H9 (cell line): ENCODE measurements at regions not wholly inside any gene's neighbourhood (a gene's known extent, or its start where the extent isn't known, plus 50 kb on each side); places are given as distances from the start of the nearest gene placed in this dataset.

Experiments used
- DNase-seq: peaks from one replicate; pipeline ENCODE4 v3.0.0-alpha.2; 2017
- H2AFZ ChIP-seq: one replicate; pipeline ENCODE4 v1.6.1; 2013; ENCODE audit warnings: mild to moderate bottlenecking, low read length, control low read depth, moderate library complexity
- H2AK5ac ChIP-seq: 2 replicates; pipeline ENCODE4 v1.6.1; 2013; ENCODE audit warnings: low read length, control low read depth, mixed read lengths; ENCODE audit not compliant: insufficient read length
- H2BK120ac ChIP-seq: one replicate; pipeline ENCODE4 v1.6.1; 2013; ENCODE audit warnings: low read depth, mild to moderate bottlenecking, low read length, control low read depth, inconsistent platforms; ENCODE audit not compliant: poor library complexity, severe bottlenecking
- H2BK12ac ChIP-seq: 2 replicates; pipeline ENCODE4 v1.6.1; 2013; ENCODE audit warnings: low read length, control low read depth, mixed read lengths, low read depth; ENCODE audit not compliant: insufficient read length
- H2BK15ac ChIP-seq: 2 replicates; pipeline ENCODE4 v1.6.1; 2013; ENCODE audit warnings: low read depth, low read length, control low read depth
- H2BK20ac ChIP-seq: one replicate; pipeline ENCODE4 v1.6.1; 2013; ENCODE audit warnings: low read depth, mild to moderate bottlenecking, low read length, control low read depth, inconsistent platforms; ENCODE audit not compliant: poor library complexity, severe bottlenecking
- H2BK5ac ChIP-seq: 2 replicates; pipeline ENCODE4 v1.6.1; 2013; ENCODE audit warnings: low read length, control low read depth, mixed read lengths; ENCODE audit not compliant: insufficient read length
- H3K14ac ChIP-seq: 2 replicates; pipeline ENCODE4 v1.6.1; 2013; ENCODE audit warnings: low read length, control low read depth; ENCODE audit not compliant: insufficient read depth
- H3K18ac ChIP-seq: 2 replicates; pipeline ENCODE4 v1.6.1; 2013; ENCODE audit warnings: low read depth, mild to moderate bottlenecking, mixed read lengths, low read length, control low read depth; ENCODE audit not compliant: insufficient read length
- H3K23ac ChIP-seq: 2 replicates; pipeline ENCODE4 v1.6.1; 2013; ENCODE audit warnings: low read length, control low read depth, mixed read lengths, low read depth; ENCODE audit not compliant: insufficient read length
- H3K23me2 ChIP-seq: 2 replicates; pipeline ENCODE4 v1.6.1; 2013; ENCODE audit warnings: low read depth, mild to moderate bottlenecking, mixed read lengths, low read length, control low read depth; ENCODE audit not compliant: insufficient read length, poor library complexity, severe bottlenecking
- H3K27ac ChIP-seq: 2 replicates; pipeline ENCODE4 v1.5.1; 2013; ENCODE audit warnings: low read length, control low read depth, mixed read lengths, low read depth; ENCODE audit not compliant: insufficient read length
- H3K27me3 ChIP-seq: 2 replicates; pipeline ENCODE4 v1.6.1; 2013; ENCODE audit warnings: low read length, control low read depth, inconsistent platforms; ENCODE audit not compliant: insufficient read depth
- H3K4ac ChIP-seq: 2 replicates; pipeline ENCODE4 v1.6.1; 2013; ENCODE audit warnings: low read depth, mild to moderate bottlenecking, control low read depth, inconsistent platforms, low read length, moderate library complexity
- H3K4me1 ChIP-seq: 2 replicates; pipeline ENCODE4 v1.6.1; 2013; ENCODE audit warnings: low read length, control low read depth, inconsistent platforms; ENCODE audit not compliant: insufficient read depth
- H3K4me2 ChIP-seq: 2 replicates; pipeline ENCODE4 v1.6.1; 2013; ENCODE audit warnings: low read length, control low read depth, mixed read lengths; ENCODE audit not compliant: insufficient read length, insufficient read depth
- H3K56ac ChIP-seq: 2 replicates; pipeline ENCODE4 v1.6.1; 2013; ENCODE audit warnings: low read depth, mild to moderate bottlenecking, mixed read lengths, low read length, control low read depth; ENCODE audit not compliant: insufficient read length
- H3K79me1 ChIP-seq: 2 replicates; pipeline ENCODE4 v1.6.1; 2013; ENCODE audit warnings: low read depth, mild to moderate bottlenecking, moderate library complexity, low read length, control low read depth, inconsistent platforms; ENCODE audit not compliant: insufficient read depth, poor library complexity, severe bottlenecking
- H3K79me2 ChIP-seq: 2 replicates; pipeline ENCODE4 v1.6.1; 2013; ENCODE audit warnings: low read length, control low read depth, inconsistent platforms; ENCODE audit not compliant: insufficient read depth
- H3K9ac ChIP-seq: 2 replicates; pipeline ENCODE4 v1.6.1; 2013; ENCODE audit warnings: low read length, control low read depth, mixed read lengths; ENCODE audit not compliant: insufficient read length; ENCODE audit errors: extremely low read depth
- H3K9me3 ChIP-seq: one replicate; pipeline ENCODE4 v1.6.1; 2013; ENCODE audit warnings: low read depth, low read length, inconsistent platforms; ENCODE audit not compliant: control insufficient read depth
- H3T11ph ChIP-seq: one replicate; pipeline ENCODE4 v1.6.1; 2013; ENCODE audit warnings: mild to moderate bottlenecking, low read length, control low read depth, inconsistent platforms
- H4K20me1 ChIP-seq: one replicate; pipeline ENCODE4 v1.6.1; 2013; ENCODE audit not compliant: control insufficient read depth, insufficient read length, insufficient read depth
- H4K5ac ChIP-seq: 2 replicates; pipeline ENCODE4 v1.6.1; 2013; ENCODE audit warnings: low read depth, mild to moderate bottlenecking, mixed read lengths, low read length, control low read depth; ENCODE audit not compliant: insufficient read length
- H4K8ac ChIP-seq: replicated peaks from 2 replicates; pipeline ENCODE4 v1.6.1; 2013; ENCODE audit warnings: low read length, control low read depth, mixed read lengths, low read depth; ENCODE audit not compliant: insufficient read length
- H4K91ac ChIP-seq: 2 replicates; pipeline ENCODE4 v1.6.1; 2013; ENCODE audit warnings: low read depth, mild to moderate bottlenecking, moderate library complexity, mixed read lengths, low read length, control low read depth; ENCODE audit not compliant: insufficient read length
- H3K27ac Mint-ChIP-seq, 3 experiments: 2 replicates in 2 of 3; 3 replicates in 1 of 3; pipeline ENCODE4 v1.8.0; 2020 to 2021; ENCODE audit warnings: mixed read lengths in 3 of 3, mild to moderate bottlenecking in 1 of 3, moderate library complexity in 1 of 3
- H3K27me3 Mint-ChIP-seq: 2 replicates; pipeline ENCODE4 v1.8.0; 2021; ENCODE audit warnings: low read depth, mild to moderate bottlenecking, moderate library complexity, mixed read lengths
- H3K36me3 Mint-ChIP-seq, 3 experiments: 2 replicates in 2 of 3; 3 replicates in 1 of 3; pipeline ENCODE4 v1.8.0; 2020 to 2021; ENCODE audit warnings: low read depth in 3 of 3, mixed read lengths in 3 of 3; ENCODE audit not compliant: insufficient read depth in 1 of 3
- H3K4me1 Mint-ChIP-seq, 2 experiments: 2 replicates each; pipeline ENCODE4 v1.8.0; 2020; ENCODE audit warnings: mixed read lengths in 2 of 2
- H3K4me3 Mint-ChIP-seq, 2 experiments: 2 replicates in 1 of 2; 3 replicates in 1 of 2; pipeline ENCODE4 v1.8.0; 2020 to 2021; ENCODE audit warnings: mild to moderate bottlenecking in 2 of 2, mixed read lengths in 2 of 2, moderate library complexity in 1 of 2
- H3K9me3 Mint-ChIP-seq, 2 experiments: 2 replicates in 1 of 2; 3 replicates in 1 of 2; pipeline ENCODE4 v1.8.0; 2020; ENCODE audit warnings: mild to moderate bottlenecking in 2 of 2, mixed read lengths in 2 of 2, moderate library complexity in 1 of 2
- CTCF ChIP-seq: fragments of 200-600 bp; sonication (generic); conservative IDR thresholded peaks from 3 replicates; pipeline ENCODE4 v1.8.0; 2021; ENCODE audit warnings: antibody characterized with exemption, mild to moderate bottlenecking
- WGBS: extraction: QIAGEN DNeasy Blood & Tissue Kit; methylation state at CpG from one replicate; pipeline ENCODE4 v1.1.7; 2013; ENCODE audit warnings: missing lambda C conversion rate, low lambda C conversion rate, mixed read lengths; ENCODE audit not compliant: insufficient read length; ENCODE audit errors: extremely low coverage; 5-methylcytosine and 5-hydroxymethylcytosine counted together

- H3K9me3 ChIP-seq = peaks cover 10% of the 10 kb centered on the region
- H3K23ac ChIP-seq = no peak overlapping the region
- no peaks in the 10 kb centered on the region; the same call in 1 of the 2 replicates for H3K79me2 ChIP-seq
- H2BK20ac ChIP-seq = no peak overlapping the region
- H2BK120ac ChIP-seq = no peak overlapping the region
- H3K79me1 ChIP-seq = no peaks in the 10 kb centered on the region
- H3K4me1 ChIP-seq = no peaks in the 10 kb centered on the region
- H4K8ac ChIP-seq = no peak overlapping the region
- no peaks in the 10 kb centered on the region for H3K23me2 ChIP-seq
- H3K4ac ChIP-seq = no peak overlapping the region
- H2AFZ ChIP-seq = no peak overlapping the region
- H2BK5ac ChIP-seq = no peak overlapping the region
- no peak overlapping the region for H4K5ac ChIP-seq
- no peaks in the 10 kb centered on the region for H4K20me1 ChIP-seq
- WGBS = no CpG with 5 or more reads among the region's 1 CpG
- no peak overlapping the region for H3K9ac ChIP-seq
- Mint-ChIP-seq H3K4me3 (no peak overlapping the region), H3K27me3 (no peaks in the 10 kb centered on the region), H3K27ac (no peak overlapping the region), H3K9me3 (peaks cover 19 to 24% of the 10 kb centered on the region in 2 experiments), H3K36me3 (peaks cover 9 to 18% (median 10%) of the 10 kb centered on the region in 3 experiments; a peak in 6 of 7 replicates), H3K4me1 (peaks cover 6 to 9% of the 10 kb centered on the region in 2 experiments)
- no peak for TF ChIP-seq CTCF
- no peak for DNase-seq
- H2BK15ac ChIP-seq = no peak overlapping the region
- H3T11ph ChIP-seq = no peak overlapping the region
- H3K27me3 ChIP-seq = no peaks in the 10 kb centered on the region
- H3K18ac ChIP-seq = no peak overlapping the region
- no peak overlapping the region for H3K4me2 ChIP-seq
- no peak overlapping the region for H3K27ac ChIP-seq
- H2BK12ac ChIP-seq = no peak overlapping the region
- H4K91ac ChIP-seq = no peak overlapping the region
- H3K14ac ChIP-seq = no peak overlapping the region
- H2AK5ac ChIP-seq = no peak overlapping the region
- H3K56ac ChIP-seq = no peak overlapping the region
Measured at GRCh38 chr12:97293541-97293940, 169.1 kb upstream of the RMST start.
